Activated CD4-positive, alpha-beta T cell treated with anti-CD3 and anti-CD28 coated beads, Interleukin-2, amount 10 ng/mL, durations not matched to agents 24 days and 14 days (primary cell): ENCODE measurements at regions not wholly inside any gene's neighbourhood (a gene's known extent, or its start where the extent isn't known, plus 50 kb on each side); places are given as distances from the start of the nearest gene placed in this dataset.

Experiments used
- DNase-seq: peaks from one replicate; pipeline ENCODE4 v3.0.0; 2022
- H3K27ac Mint-ChIP-seq: one replicate; pipeline ENCODE4 v1.8.0; 2022; ENCODE audit warnings: mild to moderate bottlenecking, mixed read lengths
- H3K27me3 Mint-ChIP-seq: one replicate; pipeline ENCODE4 v1.8.0; 2022; ENCODE audit warnings: mixed read lengths
- H3K36me3 Mint-ChIP-seq: one replicate; pipeline ENCODE4 v1.8.0; 2022; ENCODE audit warnings: low read depth, mild to moderate bottlenecking, mixed read lengths
- H3K4me1 Mint-ChIP-seq: one replicate; pipeline ENCODE4 v1.8.0; 2021; ENCODE audit warnings: mixed read lengths
- H3K4me3 Mint-ChIP-seq: one replicate; pipeline ENCODE4 v1.8.0; 2022; ENCODE audit warnings: mild to moderate bottlenecking, moderate library complexity, mixed read lengths
- H3K9me3 Mint-ChIP-seq: one replicate; pipeline ENCODE4 v1.8.0; 2021; ENCODE audit warnings: mixed read lengths
- intact Hi-C: fragments of 100-400 bp; cut with micrococcal nuclease; formaldehyde crosslinking; loops from one replicate; pipeline ENCODE4 v1.15.1; 2023

- Mint-ChIP-seq H3K4me3 (no peak overlapping the region), H3K4me1 (no peaks in the 10 kb centered on the region), H3K9me3 (no peaks in the 10 kb centered on the region), H3K27ac (no peak overlapping the region), H3K36me3 (no peaks in the 10 kb centered on the region), H3K27me3 (no peaks in the 10 kb centered on the region)
- intact Hi-C loops, result no loop called here
- no peak for DNase-seq
These were observed 229.9 kb upstream of the CIBAR2 start for GRCh38 chr16:85341972-85342695.

DNA sequence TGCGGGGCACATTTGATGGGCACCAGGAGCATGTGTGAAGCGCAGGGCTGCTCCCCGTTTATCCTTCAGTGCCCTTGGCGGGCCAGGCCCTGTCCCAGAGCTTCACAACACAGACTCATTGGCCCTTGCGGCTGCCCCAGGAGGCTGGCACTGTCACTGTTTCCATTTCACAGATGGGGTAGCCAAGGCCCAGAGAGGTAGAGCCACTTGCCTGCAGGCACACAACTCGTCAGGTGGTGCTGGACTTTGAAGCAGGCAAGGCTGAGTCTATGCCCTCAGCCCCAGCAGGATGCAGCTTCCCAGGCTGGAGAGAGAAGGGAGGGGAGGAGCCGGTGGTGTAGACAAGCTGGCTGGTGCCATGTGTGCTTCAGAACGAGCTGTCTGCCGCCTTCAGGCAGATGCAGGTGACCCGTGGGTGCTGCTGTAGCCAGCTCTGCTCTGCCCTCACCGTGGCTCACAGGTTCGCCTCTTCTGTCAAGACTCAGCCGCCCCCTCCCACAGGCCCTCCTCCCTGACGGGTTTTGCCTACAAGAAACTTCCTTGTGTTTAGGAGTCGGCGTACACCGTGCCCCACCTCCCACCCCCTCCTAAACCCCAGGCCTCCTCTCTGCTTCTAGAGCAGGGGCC lies 232.3 kb upstream of the CIBAR2 start:
- no peak for DNase-seq
- H3K4me3 Mint-ChIP-seq, result no peak overlapping the region
- no peak overlapping the region for H3K27ac Mint-ChIP-seq
- H3K27me3 Mint-ChIP-seq, result no peaks in the 10 kb centered on the region
- H3K9me3 Mint-ChIP-seq, result no peaks in the 10 kb centered on the region
- H3K36me3 Mint-ChIP-seq, result no peaks in the 10 kb centered on the region
- H3K4me1 Mint-ChIP-seq, result no peaks in the 10 kb centered on the region
- intact Hi-C loops, result no loop called here

GRCh38 chr16:85345129-85345639 lies 232.9 kb upstream of the CIBAR2 start:
- no peaks in the 10 kb centered on the region for H3K4me1 Mint-ChIP-seq
- intact Hi-C loops, result no loop called here
- no peaks in the 10 kb centered on the region for H3K36me3 Mint-ChIP-seq
- no peak overlapping the region for H3K4me3 Mint-ChIP-seq
- DNase-seq, result no peak
- H3K27me3 Mint-ChIP-seq, result no peaks in the 10 kb centered on the region
- no peak overlapping the region for H3K27ac Mint-ChIP-seq
- H3K9me3 Mint-ChIP-seq, result no peaks in the 10 kb centered on the region

DNA sequence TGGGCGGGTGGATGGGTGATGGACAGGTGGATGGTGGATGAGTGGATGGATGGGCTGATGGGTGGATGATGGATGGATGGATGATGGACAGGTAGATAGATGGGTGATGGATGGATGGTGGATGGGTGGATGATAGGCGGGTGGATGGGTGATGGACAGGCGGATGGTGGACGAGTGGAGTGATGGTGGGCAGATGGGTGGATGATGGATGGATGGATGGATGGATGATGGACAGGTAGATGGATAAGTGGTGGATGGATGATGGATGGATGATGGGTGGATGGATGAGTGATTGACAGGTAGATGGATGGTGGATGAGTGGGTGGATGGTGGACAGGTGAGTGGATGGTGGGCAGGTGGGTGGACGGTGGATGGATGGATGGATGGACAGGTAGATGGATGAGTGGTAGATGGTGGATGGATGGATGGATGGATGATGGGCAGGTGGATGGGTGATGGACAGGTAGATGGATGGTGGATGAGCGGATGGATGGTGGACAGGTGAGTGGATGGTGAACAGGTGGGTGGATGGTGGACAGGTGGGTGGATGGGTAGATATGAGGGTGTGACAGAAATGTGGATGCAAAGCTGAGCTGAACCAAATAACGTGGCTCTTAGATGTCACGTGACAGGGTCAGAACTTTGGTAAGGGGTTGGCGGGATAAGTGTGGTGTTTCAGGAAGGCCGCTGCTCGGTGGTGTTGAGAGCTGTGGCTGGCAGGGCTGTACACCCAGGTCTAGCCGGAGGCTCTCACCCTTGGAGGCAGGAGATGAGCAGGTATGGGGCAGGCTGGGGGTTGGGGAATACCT lies 234.3 kb upstream of the CIBAR2 start:
- DNase-seq, result no peak
- Mint-ChIP-seq H3K36me3 (no peaks in the 10 kb centered on the region), H3K27ac (no peak overlapping the region), H3K4me1 (no peaks in the 10 kb centered on the region), H3K4me3 (no peak overlapping the region), H3K27me3 (no peaks in the 10 kb centered on the region), H3K9me3 (no peaks in the 10 kb centered on the region)
- intact Hi-C loops, result no loop called here

- no peaks in the 10 kb centered on the region for H3K9me3 Mint-ChIP-seq
- intact Hi-C loops, result no loop called here
- no peak for DNase-seq
- no peaks in the 10 kb centered on the region for H3K36me3 Mint-ChIP-seq
- H3K4me1 Mint-ChIP-seq, result no peaks in the 10 kb centered on the region
- no peak overlapping the region for H3K4me3 Mint-ChIP-seq
- no peak overlapping the region for H3K27ac Mint-ChIP-seq
- H3K27me3 Mint-ChIP-seq, result no peaks in the 10 kb centered on the region
These were observed 234.9 kb upstream of the CIBAR2 start for GRCh38 chr16:85347213-85347591.

DNA sequence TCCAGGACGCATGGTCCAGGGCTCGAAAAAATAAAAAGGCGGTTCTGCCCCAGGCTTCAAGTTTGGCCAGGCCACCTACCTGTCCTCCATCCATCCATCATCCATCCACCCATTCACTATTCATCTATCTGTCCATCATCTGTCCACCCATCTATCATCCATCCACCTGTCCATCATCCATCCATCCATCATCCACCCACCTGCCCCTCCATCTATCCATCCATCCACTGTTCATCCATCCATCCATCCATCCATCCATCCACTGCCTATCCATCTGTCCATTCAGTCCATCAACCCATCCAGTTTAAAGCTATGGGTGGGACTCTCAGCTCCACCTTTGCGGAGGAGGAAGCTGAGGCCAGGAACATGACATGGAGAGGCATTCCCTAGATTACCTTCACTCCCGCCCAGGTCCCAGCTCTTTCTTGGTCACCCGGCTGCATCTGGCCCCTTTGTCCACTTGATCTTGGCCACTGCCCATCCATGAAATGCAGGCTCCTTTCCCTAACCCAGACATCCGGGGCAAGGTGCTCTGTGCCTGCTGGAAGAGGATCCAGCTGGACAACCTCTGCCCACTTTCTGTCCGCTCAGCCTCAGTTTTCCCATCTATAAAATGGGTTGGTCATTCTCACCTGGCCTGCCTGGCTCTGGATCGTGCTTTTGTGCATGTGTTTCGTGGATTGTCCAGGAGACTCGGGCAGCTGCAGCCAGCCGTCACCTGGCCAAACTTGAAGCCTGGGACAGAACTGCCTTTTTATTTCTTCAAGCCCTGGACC lies 236.0 kb upstream of the CIBAR2 start:
- no peak overlapping the region for H3K27ac Mint-ChIP-seq

GRCh38 chr16:85348911-85349334 lies 236.7 kb upstream of the CIBAR2 start:
- intact Hi-C loops, result no loop called here
- H3K36me3 Mint-ChIP-seq, result no peaks in the 10 kb centered on the region
- H3K4me1 Mint-ChIP-seq, result no peaks in the 10 kb centered on the region
- DNase-seq, result no peak
- H3K9me3 Mint-ChIP-seq, result no peaks in the 10 kb centered on the region
- H3K4me3 Mint-ChIP-seq, result no peak overlapping the region
- H3K27ac Mint-ChIP-seq, result no peak overlapping the region
- no peaks in the 10 kb centered on the region for H3K27me3 Mint-ChIP-seq

More for the DNA sequence above, 236.0 kb upstream of the CIBAR2 start:
- Mint-ChIP-seq H3K4me1 (no peaks in the 10 kb centered on the region), H3K36me3 (no peaks in the 10 kb centered on the region), H3K27me3 (no peaks in the 10 kb centered on the region), H3K4me3 (no peak overlapping the region), H3K9me3 (no peaks in the 10 kb centered on the region)
- DNase-seq, result no peak
- intact Hi-C loops, result no loop called here

DNA sequence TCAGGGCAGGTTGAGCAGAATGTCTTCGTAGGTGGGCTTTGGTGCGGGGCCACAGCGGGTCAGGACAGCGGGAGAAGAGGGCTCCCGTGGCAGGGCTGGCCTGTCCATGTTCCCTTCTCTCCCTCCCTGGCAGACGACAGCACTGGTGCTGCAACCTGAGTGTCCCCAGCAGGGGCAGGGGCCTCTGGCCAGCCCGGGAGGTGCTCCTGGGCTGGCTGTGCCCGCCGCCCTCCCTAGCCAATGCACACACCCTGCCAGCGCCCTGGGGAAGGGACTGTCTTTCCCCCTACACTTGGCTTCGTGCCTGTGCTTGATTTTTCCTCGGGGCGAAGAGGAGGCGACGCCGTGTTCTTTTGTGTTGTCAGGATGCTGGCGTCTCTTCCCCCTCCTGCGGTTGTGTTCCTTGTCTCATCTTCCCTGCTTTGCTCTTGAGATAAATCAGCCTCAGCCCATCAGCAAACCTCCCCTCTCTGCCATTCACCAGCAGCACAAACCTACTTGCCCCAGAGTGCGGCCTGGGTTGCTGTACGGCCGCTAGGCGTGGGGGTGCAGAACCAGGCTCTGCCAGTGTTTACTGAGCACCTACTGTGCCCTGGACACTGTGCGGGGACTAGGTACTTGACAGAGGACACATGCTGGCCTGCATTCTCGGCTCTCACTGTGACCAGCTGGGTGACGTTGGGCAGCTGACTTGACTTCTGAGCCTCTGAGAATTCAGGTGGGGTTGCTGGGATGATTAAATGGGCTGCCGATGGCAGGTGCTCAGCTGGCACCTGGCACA lies 237.3 kb upstream of the CIBAR2 start:
- DNase-seq, result no peak
- no peaks in the 10 kb centered on the region for H3K9me3 Mint-ChIP-seq
- intact Hi-C loops, result no loop called here

GRCh38 chr16:85350146-85350728 lies 238.0 kb upstream of the CIBAR2 start:
- H3K27ac Mint-ChIP-seq, result no peak overlapping the region
- no peaks in the 10 kb centered on the region for H3K36me3 Mint-ChIP-seq
- no peak for DNase-seq
- no peak overlapping the region for H3K4me3 Mint-ChIP-seq
- H3K4me1 Mint-ChIP-seq, result no peaks in the 10 kb centered on the region
- intact Hi-C loops, result no loop called here
- H3K27me3 Mint-ChIP-seq, result no peaks in the 10 kb centered on the region
- no peaks in the 10 kb centered on the region for H3K9me3 Mint-ChIP-seq

More for the DNA sequence above, 237.3 kb upstream of the CIBAR2 start:
- Mint-ChIP-seq H3K4me3 (no peak overlapping the region), H3K36me3 (no peaks in the 10 kb centered on the region), H3K4me1 (no peaks in the 10 kb centered on the region), H3K27me3 (no peaks in the 10 kb centered on the region), H3K27ac (no peak overlapping the region)

DNA sequence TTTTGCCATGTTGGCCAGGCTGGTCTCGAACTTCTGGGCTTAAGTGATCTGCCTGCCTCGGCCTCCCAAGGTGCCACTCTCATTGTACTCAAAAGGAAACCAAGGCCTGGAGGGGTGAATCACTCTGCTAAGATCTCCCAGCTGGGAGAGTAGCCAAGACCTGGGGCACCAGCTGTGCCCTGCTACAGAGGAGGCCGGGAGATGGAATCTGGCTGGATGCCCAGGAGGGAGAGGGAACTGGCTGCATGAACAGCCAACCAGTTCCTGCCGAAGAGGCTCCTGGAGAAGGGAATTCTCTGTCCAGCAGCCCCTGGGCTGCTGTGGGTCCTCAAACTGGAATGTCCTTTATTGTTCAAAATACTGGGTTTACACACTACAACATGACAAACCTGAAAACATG lies 238.7 kb upstream of the CIBAR2 start:
- Mint-ChIP-seq H3K36me3 (no peaks in the 10 kb centered on the region), H3K27me3 (no peaks in the 10 kb centered on the region), H3K9me3 (no peaks in the 10 kb centered on the region), H3K4me1 (no peaks in the 10 kb centered on the region), H3K27ac (no peak overlapping the region), H3K4me3 (no peak overlapping the region)
- DNase-seq, result no peak
- intact Hi-C loops, result no loop called here

GRCh38 chr16:85353013-85353412 lies 240.7 kb upstream of the CIBAR2 start:
- DNase-seq, result no peak
- Mint-ChIP-seq H3K4me3 (no peak overlapping the region), H3K27me3 (no peaks in the 10 kb centered on the region), H3K36me3 (no peaks in the 10 kb centered on the region), H3K9me3 (no peaks in the 10 kb centered on the region), H3K27ac (no peak overlapping the region), H3K4me1 (no peaks in the 10 kb centered on the region)
- intact Hi-C loops, result no loop called here

DNA sequence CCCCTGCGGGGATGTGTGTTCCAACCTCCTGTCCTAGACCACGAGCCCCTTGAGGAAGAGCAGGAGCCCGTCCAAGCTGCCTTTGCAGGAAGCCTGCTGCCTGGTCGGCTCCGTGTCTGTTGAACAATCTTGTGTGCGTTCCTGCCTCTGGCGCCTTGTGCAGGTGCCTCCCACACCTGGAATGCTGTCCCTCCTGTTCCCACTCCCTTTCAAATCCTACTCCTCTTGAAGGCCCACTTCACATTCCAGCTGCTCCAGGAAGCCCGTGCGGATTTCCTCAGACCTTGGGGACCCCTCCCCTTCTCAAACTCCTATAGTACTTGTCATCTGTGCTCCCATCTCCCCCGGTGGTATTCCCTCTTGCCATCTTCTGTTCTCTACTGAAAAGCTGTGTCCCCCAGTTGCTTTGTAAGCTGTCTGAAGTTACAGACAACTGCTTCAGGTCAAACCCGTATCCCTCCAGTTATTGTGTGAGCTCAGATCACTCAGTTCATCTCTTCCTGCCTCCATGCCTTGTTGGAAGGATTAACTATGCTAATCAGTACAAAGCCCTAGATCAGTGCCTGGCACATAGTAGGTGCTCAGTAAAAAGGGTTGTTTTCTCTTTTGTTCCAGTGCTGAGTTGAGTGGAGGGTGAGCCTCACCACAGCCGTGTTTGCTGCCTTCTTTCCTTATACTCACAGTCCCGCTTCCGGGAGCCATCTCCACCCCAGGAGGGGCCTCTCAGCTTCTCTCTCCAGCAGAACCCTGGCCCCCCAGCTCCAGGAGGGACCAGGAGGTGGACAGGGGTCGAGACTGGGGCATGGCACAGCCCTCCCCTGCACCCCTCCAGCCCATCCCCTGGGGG lies 241.8 kb upstream of the CIBAR2 start:
- H3K9me3 Mint-ChIP-seq, result no peaks in the 10 kb centered on the region
- H3K4me3 Mint-ChIP-seq, result no peak overlapping the region
- DNase-seq, result no peak
- no peaks in the 10 kb centered on the region for H3K27me3 Mint-ChIP-seq
- no peaks in the 10 kb centered on the region for H3K36me3 Mint-ChIP-seq
- H3K27ac Mint-ChIP-seq, result no peak overlapping the region
- no peaks in the 10 kb centered on the region for H3K4me1 Mint-ChIP-seq
- intact Hi-C loops, result no loop called here
